Activated CD4-positive, alpha-beta memory T cell treated with anti-CD3 and anti-CD28 coated beads for 36 hours (primary cell): ENCODE measurements at regions not wholly inside any gene's neighbourhood (a gene's known extent, or its start where the extent isn't known, plus 50 kb on each side); places are given as distances from the start of the nearest gene placed in this dataset.
A peak's percentile ranks its signal among the peaks of the same experiment; 100 is the strongest.

ENCODE experiments used
- CTCF ChIA-PET: fragments of 350-600 bp; sonication (Branson Sonifier 250); formaldehyde crosslinking; loops from one replicate; lab custom pipeline; 2021; ENCODE audit warnings: antibody characterized with exemption, inconsistent platforms; lab: Charles Lee
- POLR2A ChIA-PET: fragments of 350-600 bp; sonication (Branson Sonifier 250); formaldehyde crosslinking; loops from one replicate; lab custom pipeline; 2021; ENCODE audit warnings: antibody characterized with exemption; lab: Charles Lee
- DNase-seq: peaks from one replicate; pipeline ENCODE4 v3.0.0-alpha.2; 2020
- H3K27ac Mint-ChIP-seq: one replicate; pipeline ENCODE4 v1.8.0; 2021; ENCODE audit warnings: mixed read lengths
- H3K27me3 Mint-ChIP-seq: one replicate; pipeline ENCODE4 v1.8.0; 2021; ENCODE audit warnings: mixed read lengths
- H3K36me3 Mint-ChIP-seq: one replicate; pipeline ENCODE4 v1.8.0; 2021; ENCODE audit warnings: mixed read lengths
- H3K4me1 Mint-ChIP-seq: one replicate; pipeline ENCODE4 v1.8.0; 2021; ENCODE audit warnings: low read depth, mixed read lengths
- H3K4me3 Mint-ChIP-seq: one replicate; pipeline ENCODE4 v1.8.0; 2021; ENCODE audit warnings: mild to moderate bottlenecking, mixed read lengths
- H3K9me3 Mint-ChIP-seq: one replicate; pipeline ENCODE4 v1.8.0; 2021; ENCODE audit warnings: mixed read lengths
- intact Hi-C: fragments of 100-400 bp; cut with micrococcal nuclease; formaldehyde crosslinking; loops from one replicate; pipeline ENCODE4 v1.15.1; 2023

- peak; percentile 74 for DNase-seq
- no peaks in the 10 kb centered on the region for H3K9me3 Mint-ChIP-seq
- intact Hi-C loops, result loop anchor here (1.0 to 5.0 kb wide), 5 partner anchors 17 to 445 kb away; no protein-coding TSS in a partner anchor
- ChIA-PET POLR2A (no interaction called here), CTCF (interaction anchor here (0.6 to 1.8 kb wide), 5 partner anchors 73 to 445 kb away, joined by 3 to 12 read pairs (median 5); no protein-coding TSS in a partner anchor)
- peak overlapping the region; percentile 49 for H3K27ac Mint-ChIP-seq
- H3K27me3 Mint-ChIP-seq, result peaks cover 35% of the 10 kb centered on the region
- H3K4me3 Mint-ChIP-seq, result peak overlapping the region; percentile 48
- H3K4me1 Mint-ChIP-seq, result peaks cover 26% of the 10 kb centered on the region
- H3K36me3 Mint-ChIP-seq, result no peaks in the 10 kb centered on the region
Observed at GRCh38 chr1:10939654-10940450, 72.6 kb upstream of the TARDBP start.

GRCh38 chr1:10940451-10940804 is 72.0 kb upstream of the TARDBP start:
- DNase-seq, result no peak
- CTCF ChIA-PET, result interaction anchor here (0.6 to 1.8 kb wide), 4 partner anchors 248 to 445 kb away, joined by 3 to 12 read pairs (median 6); no protein-coding TSS in a partner anchor
- peaks cover 37% of the 10 kb centered on the region for H3K27me3 Mint-ChIP-seq
- H3K27ac Mint-ChIP-seq, result no peak overlapping the region
- intact Hi-C loops, result loop anchor here (1.0 to 5.0 kb wide), 5 partner anchors 18 to 446 kb away; no protein-coding TSS in a partner anchor
- H3K9me3 Mint-ChIP-seq, result no peaks in the 10 kb centered on the region
- H3K4me1 Mint-ChIP-seq, result peaks cover 26% of the 10 kb centered on the region
- no peaks in the 10 kb centered on the region for H3K36me3 Mint-ChIP-seq
- POLR2A ChIA-PET, result no interaction called here
- H3K4me3 Mint-ChIP-seq, result peak overlapping the region; percentile 48

DNA sequence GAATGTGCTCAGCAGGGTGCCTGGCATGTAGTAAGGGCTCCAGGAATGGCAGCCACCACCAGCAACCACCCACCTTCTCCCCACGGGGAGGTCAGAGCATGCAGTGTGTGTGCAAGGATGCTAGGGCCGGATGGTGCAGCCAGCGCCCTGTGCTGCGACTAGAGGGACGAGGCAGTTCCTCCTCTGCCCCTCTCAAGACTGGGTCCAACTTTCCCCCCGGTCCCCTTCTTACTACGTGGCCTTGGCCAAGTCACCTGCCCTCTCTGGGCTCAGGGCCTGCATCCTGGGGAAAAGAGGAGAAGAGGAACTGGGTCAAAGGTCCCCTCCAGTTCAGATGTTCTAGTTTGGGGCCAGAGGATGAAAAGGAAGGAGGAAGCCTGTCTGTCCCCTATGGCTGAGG is 71.6 kb upstream of the TARDBP start:
- Mint-ChIP-seq H3K4me1 (peaks cover 26% of the 10 kb centered on the region), H3K27ac (no peak overlapping the region), H3K27me3 (peaks cover 41% of the 10 kb centered on the region), H3K36me3 (no peaks in the 10 kb centered on the region), H3K9me3 (no peaks in the 10 kb centered on the region), H3K4me3 (no peak overlapping the region)
- CTCF ChIA-PET, result interaction anchor here (1.1 to 1.8 kb wide), 3 partner anchors 248 to 446 kb away, joined by 5 to 12 read pairs (median 6); no protein-coding TSS in a partner anchor
- intact Hi-C loops, result loop anchor here (1.0 to 5.0 kb wide), 5 partner anchors 18 to 446 kb away; no protein-coding TSS in a partner anchor
- POLR2A ChIA-PET, result no interaction called here
- no peak for DNase-seq

DNA sequence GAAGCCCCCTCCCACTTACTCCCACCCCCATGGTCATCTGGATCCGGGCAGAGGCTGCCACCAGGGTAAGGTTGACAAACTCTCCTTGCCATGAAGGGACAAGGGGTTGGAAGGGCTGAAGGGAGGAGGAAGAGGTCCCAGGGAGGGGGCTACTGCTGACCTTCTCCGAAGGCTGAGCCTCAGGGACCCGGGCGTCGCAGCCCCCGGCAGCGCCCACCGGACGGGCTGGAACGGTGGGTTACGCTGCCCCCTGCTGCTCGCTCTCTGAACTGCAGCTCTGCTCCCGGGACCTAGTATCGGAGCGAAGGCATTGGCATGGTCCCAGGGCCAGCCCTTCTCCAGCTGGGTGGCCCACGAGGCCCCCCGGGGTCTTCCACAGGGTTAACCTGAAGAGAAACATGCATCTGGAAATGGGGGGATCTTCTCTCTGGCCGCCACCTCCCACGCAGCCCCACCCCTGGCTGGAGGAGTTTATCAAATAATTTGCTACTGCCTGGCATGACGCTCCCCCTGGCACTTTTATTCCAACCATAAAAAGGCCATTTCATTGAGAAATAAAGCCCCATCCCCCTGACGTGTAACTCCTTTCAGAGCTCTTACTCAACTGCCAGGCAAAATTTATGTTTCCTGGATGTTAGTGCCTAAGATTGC is 70.4 kb upstream of the TARDBP start:
- Mint-ChIP-seq H3K9me3 (no peaks in the 10 kb centered on the region), H3K27me3 (peaks cover 39% of the 10 kb centered on the region), H3K4me1 (peaks cover 26% of the 10 kb centered on the region), H3K36me3 (no peaks in the 10 kb centered on the region), H3K4me3 (no peak overlapping the region), H3K27ac (no peak overlapping the region)
- ChIA-PET CTCF (interaction anchor here (0.7 to 1.6 kb wide), 22 partner anchors 9 to 512 kb away, joined by 3 to 11 read pairs (median 4); partner anchors contain the start of gene CENPS), POLR2A (interaction anchor here (0.8 kb wide), 1 partner anchor 431 kb away, joined by 3 read pairs; no protein-coding TSS in a partner anchor)
- intact Hi-C loops, result loop anchor here (2.0 to 5.0 kb wide), 4 partner anchors 19 to 447 kb away; no protein-coding TSS in a partner anchor
- peak; percentile 70 for DNase-seq

DNA sequence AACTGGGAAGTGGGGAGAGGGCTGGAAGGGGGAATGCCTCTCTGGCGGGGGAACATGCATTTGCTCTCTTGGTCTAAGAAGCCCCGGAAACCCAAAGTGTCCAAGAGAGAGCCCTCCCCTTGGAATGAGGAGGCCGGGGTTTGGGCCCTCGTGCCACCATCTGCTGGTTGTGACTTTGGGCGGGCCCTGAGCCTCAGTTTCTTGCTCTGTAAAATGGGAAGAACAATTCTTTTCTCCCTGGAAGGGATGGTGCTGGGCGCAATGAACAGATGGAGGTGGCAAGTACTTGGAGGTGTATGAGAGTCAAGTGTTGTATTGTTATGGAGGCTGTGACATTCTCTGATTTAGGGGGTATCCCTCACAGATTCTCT is 69.9 kb upstream of the TARDBP start:
- peaks cover 37% of the 10 kb centered on the region for H3K27me3 Mint-ChIP-seq
- CTCF ChIA-PET, result interaction anchor here (0.7 to 1.6 kb wide), 21 partner anchors 10 to 512 kb away, joined by 3 to 11 read pairs (median 4); partner anchors contain the start of gene CENPS

DNA sequence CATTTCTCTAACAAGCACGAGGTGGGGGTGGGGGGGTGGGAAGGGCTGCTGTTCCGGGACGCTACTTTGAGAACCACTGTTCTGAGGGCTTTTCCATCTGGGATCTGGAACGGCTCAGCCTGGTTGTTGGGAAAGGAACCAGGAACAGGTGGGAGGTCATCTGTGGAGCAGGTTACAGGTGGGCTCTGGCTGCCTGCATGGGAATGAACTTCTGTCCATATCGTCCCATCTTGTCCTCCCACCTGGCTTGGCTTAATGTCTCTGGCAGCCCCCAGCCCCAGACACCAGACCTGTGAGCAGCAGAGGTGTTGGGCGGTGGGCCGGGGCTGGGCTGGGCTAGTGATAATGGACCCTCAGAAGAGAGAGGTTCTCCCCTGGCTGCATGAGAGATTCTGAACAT is 69.4 kb upstream of the TARDBP start:
- no peak overlapping the region for H3K27ac Mint-ChIP-seq
- H3K36me3 Mint-ChIP-seq, result no peaks in the 10 kb centered on the region
- ChIA-PET POLR2A (no interaction called here), CTCF (no interaction called here)
- H3K9me3 Mint-ChIP-seq, result no peaks in the 10 kb centered on the region
- H3K4me1 Mint-ChIP-seq, result peaks cover 24% of the 10 kb centered on the region
- intact Hi-C loops, result loop anchor here (5.0 kb wide), 1 partner anchor 76 kb away; no protein-coding TSS in a partner anchor
- H3K27me3 Mint-ChIP-seq, result peaks cover 32% of the 10 kb centered on the region
- H3K4me3 Mint-ChIP-seq, result no peak overlapping the region
- no peak for DNase-seq

More for the DNA sequence above, 69.9 kb upstream of the TARDBP start:
- H3K27ac Mint-ChIP-seq, result no peak overlapping the region
- H3K9me3 Mint-ChIP-seq, result no peaks in the 10 kb centered on the region
- no peak for DNase-seq
- intact Hi-C loops, result loop anchor here (5.0 kb wide), 1 partner anchor 75 kb away; no protein-coding TSS in a partner anchor
- H3K36me3 Mint-ChIP-seq, result no peaks in the 10 kb centered on the region
- no peak overlapping the region for H3K4me3 Mint-ChIP-seq
- POLR2A ChIA-PET, result no interaction called here
- peaks cover 24% of the 10 kb centered on the region for H3K4me1 Mint-ChIP-seq

DNA sequence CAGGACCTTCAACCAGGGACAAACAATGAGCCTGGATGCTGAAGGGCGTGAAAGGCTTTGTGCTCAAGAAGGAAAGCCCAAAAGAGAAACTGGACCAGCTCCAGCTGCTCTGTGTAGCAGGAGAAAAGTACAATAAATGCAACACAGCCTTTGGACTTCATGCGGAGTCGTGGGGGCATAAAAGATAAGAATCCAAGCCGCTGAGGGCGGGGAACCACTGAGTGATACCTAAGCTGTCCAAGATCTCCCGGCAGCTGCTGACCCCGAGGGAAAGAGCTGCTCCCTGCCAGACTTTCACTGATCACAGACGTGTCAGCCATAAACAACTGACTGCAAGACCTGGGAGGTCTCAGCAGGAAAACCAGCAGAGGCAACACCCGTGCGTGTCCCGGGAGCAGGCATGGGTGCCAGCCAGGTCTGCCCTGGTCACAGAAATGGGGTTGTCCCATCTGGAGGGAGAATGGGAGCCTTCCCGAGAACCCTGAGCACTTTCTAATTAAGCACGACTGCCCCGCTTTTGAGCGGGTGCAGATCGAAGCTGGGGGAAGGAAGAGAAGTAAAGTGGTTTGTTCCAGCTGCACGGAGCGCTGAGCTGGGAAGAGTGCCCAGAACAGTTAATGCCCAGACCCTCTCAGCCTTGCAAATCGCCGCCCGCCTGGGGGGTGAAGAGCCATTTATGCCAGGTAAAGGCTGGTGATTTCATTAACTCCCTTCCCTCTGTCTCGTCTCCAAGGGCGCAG is 68.3 kb upstream of the TARDBP start:
- Mint-ChIP-seq H3K9me3 (no peaks in the 10 kb centered on the region), H3K4me1 (peaks cover 24% of the 10 kb centered on the region), H3K27me3 (peaks cover 30% of the 10 kb centered on the region), H3K27ac (no peak overlapping the region), H3K36me3 (no peaks in the 10 kb centered on the region), H3K4me3 (no peak overlapping the region)
- CTCF ChIA-PET, result no interaction called here
- DNase-seq, result no peak
- POLR2A ChIA-PET, result no interaction called here
- intact Hi-C loops, result loop anchor here (5.0 kb wide), 1 partner anchor 77 kb away; no protein-coding TSS in a partner anchor

- Mint-ChIP-seq H3K27ac (no peak overlapping the region), H3K4me1 (peaks cover 5% of the 10 kb centered on the region), H3K4me3 (no peak overlapping the region), H3K9me3 (no peaks in the 10 kb centered on the region), H3K36me3 (no peaks in the 10 kb centered on the region), H3K27me3 (peaks cover 30% of the 10 kb centered on the region)
- intact Hi-C loops, result no loop called here
- ChIA-PET POLR2A (no interaction called here), CTCF (no interaction called here)
- DNase-seq, result no peak
Observed at GRCh38 chr1:10945991-10946509, 66.4 kb upstream of the TARDBP start.

GRCh38 chr1:10947181-10947580 is 65.3 kb upstream of the TARDBP start:
- H3K27me3 Mint-ChIP-seq, result peaks cover 30% of the 10 kb centered on the region
- ChIA-PET CTCF (no interaction called here), POLR2A (no interaction called here)
- H3K4me1 Mint-ChIP-seq, result no peaks in the 10 kb centered on the region
- intact Hi-C loops, result no loop called here
- no peak overlapping the region for H3K27ac Mint-ChIP-seq
- no peak overlapping the region for H3K4me3 Mint-ChIP-seq
- no peak for DNase-seq
- no peaks in the 10 kb centered on the region for H3K9me3 Mint-ChIP-seq
- H3K36me3 Mint-ChIP-seq, result no peaks in the 10 kb centered on the region

GRCh38 chr1:10947691-10948462 is 64.6 kb upstream of the TARDBP start:
- H3K27me3 Mint-ChIP-seq, result peaks cover 24% of the 10 kb centered on the region
- no peak overlapping the region for H3K27ac Mint-ChIP-seq
- H3K4me1 Mint-ChIP-seq, result no peaks in the 10 kb centered on the region
- H3K9me3 Mint-ChIP-seq, result no peaks in the 10 kb centered on the region
- no peaks in the 10 kb centered on the region for H3K36me3 Mint-ChIP-seq
- POLR2A ChIA-PET, result no interaction called here
- H3K4me3 Mint-ChIP-seq, result no peak overlapping the region
- CTCF ChIA-PET, result no interaction called here
- intact Hi-C loops, result no loop called here
- no peak for DNase-seq

GRCh38 chr1:10948463-10948775 is 64.0 kb upstream of the TARDBP start:
- H3K27me3 Mint-ChIP-seq, result peaks cover 19% of the 10 kb centered on the region
- no peaks in the 10 kb centered on the region for H3K4me1 Mint-ChIP-seq
- DNase-seq, result no peak
- POLR2A ChIA-PET, result no interaction called here
- H3K9me3 Mint-ChIP-seq, result peaks cover under 1% of the 10 kb centered on the region
- CTCF ChIA-PET, result no interaction called here
- no peak overlapping the region for H3K4me3 Mint-ChIP-seq
- H3K36me3 Mint-ChIP-seq, result no peaks in the 10 kb centered on the region
- H3K27ac Mint-ChIP-seq, result no peak overlapping the region
- intact Hi-C loops, result no loop called here
